ENCODE measurements at regions not wholly inside any gene's neighbourhood (a gene's known extent, or its start where the extent isn't known, plus 50 kb on each side); places are given as distances from the start of the nearest gene placed in this dataset.

DNA sequence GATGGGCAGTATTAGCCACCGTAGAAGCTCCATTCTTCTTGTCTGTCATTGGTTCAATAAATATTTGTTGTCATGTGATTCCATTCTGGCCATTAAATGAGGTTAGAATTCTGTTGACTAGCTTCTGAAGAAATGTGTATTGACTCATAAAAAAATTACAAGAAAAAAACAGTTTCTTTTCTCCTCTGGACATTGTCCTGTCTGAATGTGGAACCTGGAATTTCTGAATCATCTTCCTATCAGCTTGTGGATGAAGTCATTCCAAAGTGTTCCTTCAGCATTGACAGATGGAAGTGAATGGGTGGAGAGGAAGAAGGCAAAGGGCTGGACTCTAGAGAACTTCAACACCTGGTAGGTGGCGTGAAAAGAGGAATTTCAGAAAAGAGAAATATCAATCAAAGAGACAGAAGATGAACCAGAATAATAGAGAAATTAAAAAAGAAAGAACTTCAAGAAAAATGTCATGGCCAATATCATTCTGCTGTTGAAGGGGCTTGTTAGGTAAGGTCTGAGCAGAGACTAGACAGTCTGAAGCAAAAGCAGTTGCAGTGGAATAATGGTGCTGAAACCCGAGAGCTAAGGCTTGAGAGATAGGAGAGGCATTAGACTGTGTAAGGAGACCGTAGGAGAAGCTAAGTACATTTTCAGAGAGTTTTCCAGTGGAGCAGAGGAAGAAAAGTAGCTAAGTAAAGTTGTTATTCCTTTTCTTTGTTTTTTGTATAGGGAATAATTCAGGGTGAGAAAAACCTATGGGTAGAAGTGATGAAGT, 806.6 kb downstream of the SQOR start:
- Histone ChIP-seq H4K20me1 (ENCODE audit: control insufficient read depth, insufficient read depth, low read length, poor library complexity, severe bottlenecking) (no peaks in the 10 kb centered on the region), H3K27ac (ENCODE audit: low read length in 2 of 2) (no peak overlapping the region), H3K36me3 (replicated peaks in 1 of 2; ENCODE audit: control extremely low read depth in 1 of 2, control insufficient read depth in 1 of 2, extremely low read depth in 1 of 2, insufficient read depth in 2 of 2, low read length in 1 of 2) (no peaks in the 10 kb centered on the region), H3K9me3 (ENCODE audit: control extremely low read depth in 1 of 3, control insufficient read depth in 2 of 3, insufficient read depth in 1 of 3, low read length in 2 of 3) (peaks cover 0 to 1% (median 0%) of the 10 kb centered on the region in 3 donors), H3K4me1 (ENCODE audit: control insufficient read depth in 2 of 2, insufficient read depth in 2 of 2, low read length in 2 of 2) (no peaks in the 10 kb centered on the region), H2AFZ (ENCODE audit: insufficient read depth, low read depth, low read length, poor library complexity, severe bottlenecking) (no peak overlapping the region), H3K9ac (ENCODE audit: low read length) (no peak overlapping the region), H3K79me2 (ENCODE audit: control insufficient read depth, insufficient read depth, low read length) (no peaks in the 10 kb centered on the region), H3K27me3 (replicated peaks in 1 of 4; ENCODE audit: control extremely low read depth in 1 of 4, control insufficient read depth in 3 of 4, insufficient read depth in 4 of 4, low read length in 3 of 4) (no peaks in the 10 kb centered on the region), H3K4me3 (ENCODE audit: control extremely low read depth in 1 of 5, extremely low read depth in 1 of 5, insufficient read depth in 1 of 5, low read depth in 2 of 5, low read length in 4 of 5) (no peak overlapping the region), H3K4me2 (replicated peaks; ENCODE audit: low read depth, low read length, poor library complexity, severe bottlenecking) (no peak overlapping the region)
- intact Hi-C loops (cut with micrococcal nuclease), result no loop called here
- Mint-ChIP-seq H3K9me3 (ENCODE audit: insufficient read depth) (no peaks in the 10 kb centered on the region), H3K4me3 (no peak overlapping the region), H3K27me3 (no peaks in the 10 kb centered on the region), H3K4me1 (no peaks in the 10 kb centered on the region), H3K27ac (no peak overlapping the region)
- DNase-seq (no peak), ATAC-seq (ENCODE audit: low read depth) (no peak)
- ChIA-PET POLR2A (no interaction called here), CTCF (no interaction called here)
- 72% methylated on average over 2 of the region's 4 CpGs for WGBS (ENCODE audit: insufficient coverage)
- TF ChIP-seq EZH2 (IDR thresholded peaks at IDR 0.05; ENCODE audit: borderline replicate concordance, insufficient read depth, low read depth, low read length, poor library complexity, severe bottlenecking), result no peak
- TF ChIP-seq, protein P1, sequence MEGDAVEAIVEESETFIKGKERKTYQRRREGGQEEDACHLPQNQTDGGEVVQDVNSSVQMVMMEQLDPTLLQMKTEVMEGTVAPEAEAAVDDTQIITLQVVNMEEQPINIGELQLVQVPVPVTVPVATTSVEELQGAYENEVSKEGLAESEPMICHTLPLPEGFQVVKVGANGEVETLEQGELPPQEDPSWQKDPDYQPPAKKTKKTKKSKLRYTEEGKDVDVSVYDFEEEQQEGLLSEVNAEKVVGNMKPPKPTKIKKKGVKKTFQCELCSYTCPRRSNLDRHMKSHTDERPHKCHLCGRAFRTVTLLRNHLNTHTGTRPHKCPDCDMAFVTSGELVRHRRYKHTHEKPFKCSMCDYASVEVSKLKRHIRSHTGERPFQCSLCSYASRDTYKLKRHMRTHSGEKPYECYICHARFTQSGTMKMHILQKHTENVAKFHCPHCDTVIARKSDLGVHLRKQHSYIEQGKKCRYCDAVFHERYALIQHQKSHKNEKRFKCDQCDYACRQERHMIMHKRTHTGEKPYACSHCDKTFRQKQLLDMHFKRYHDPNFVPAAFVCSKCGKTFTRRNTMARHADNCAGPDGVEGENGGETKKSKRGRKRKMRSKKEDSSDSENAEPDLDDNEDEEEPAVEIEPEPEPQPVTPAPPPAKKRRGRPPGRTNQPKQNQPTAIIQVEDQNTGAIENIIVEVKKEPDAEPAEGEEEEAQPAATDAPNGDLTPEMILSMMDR (IDR thresholded peaks at IDR 0.05), result no peak

DNA sequence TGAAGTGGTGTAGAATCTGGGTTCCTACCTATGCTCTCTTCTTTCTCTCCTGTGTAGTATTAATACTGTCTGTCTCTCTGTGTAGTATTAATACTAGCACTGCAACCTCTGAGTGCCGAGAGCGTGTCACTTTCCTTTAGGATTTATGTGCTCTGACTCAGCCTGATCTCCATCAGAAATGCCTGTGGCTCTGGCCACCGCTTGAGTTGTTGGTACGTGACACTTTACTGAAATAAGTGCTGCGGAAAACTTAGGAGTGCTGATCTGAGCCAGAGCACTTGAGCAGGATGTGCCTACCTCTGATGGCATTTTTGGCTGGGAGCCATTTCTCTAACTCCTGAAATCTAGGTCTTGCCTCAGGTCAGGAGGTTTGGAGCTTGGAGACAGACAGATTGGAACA, 807.4 kb downstream of the SQOR start:
- intact Hi-C loops (cut with micrococcal nuclease), result no loop called here
- H3K27ac ChIP-seq (ENCODE audit: low read length in 2 of 2), result no peak overlapping the region
- Mint-ChIP-seq H3K9me3 (ENCODE audit: insufficient read depth) (no peaks in the 10 kb centered on the region), H3K4me3 (no peak overlapping the region), H3K4me1 (no peaks in the 10 kb centered on the region), H3K27ac (no peak overlapping the region), H3K27me3 (no peaks in the 10 kb centered on the region)
- no peak overlapping the region for H3K9ac ChIP-seq (ENCODE audit: low read length)
- H3K4me1 ChIP-seq (ENCODE audit: control insufficient read depth in 2 of 2, insufficient read depth in 2 of 2, low read length in 2 of 2), result no peaks in the 10 kb centered on the region
- DNase-seq (no peak), ATAC-seq (ENCODE audit: low read depth) (no peak)
- H3K79me2 ChIP-seq (ENCODE audit: control insufficient read depth, insufficient read depth, low read length), result no peaks in the 10 kb centered on the region
- no peak for TF ChIP-seq EZH2 (IDR thresholded peaks at IDR 0.05; ENCODE audit: borderline replicate concordance, insufficient read depth, low read depth, low read length, poor library complexity, severe bottlenecking)
- TF ChIP-seq, protein P1 (IDR thresholded peaks at IDR 0.05), result no peak
- no peak overlapping the region for H3K4me2 ChIP-seq (replicated peaks; ENCODE audit: low read depth, low read length, poor library complexity, severe bottlenecking)
- no peaks in the 10 kb centered on the region for H3K27me3 ChIP-seq (replicated peaks in 1 of 4; ENCODE audit: control extremely low read depth in 1 of 4, control insufficient read depth in 3 of 4, insufficient read depth in 4 of 4, low read length in 3 of 4)
- no peak overlapping the region for H3K4me3 ChIP-seq (ENCODE audit: control extremely low read depth in 1 of 5, extremely low read depth in 1 of 5, insufficient read depth in 1 of 5, low read depth in 2 of 5, low read length in 4 of 5)
- no peaks in the 10 kb centered on the region for H4K20me1 ChIP-seq (ENCODE audit: control insufficient read depth, insufficient read depth, low read length, poor library complexity, severe bottlenecking)
- 84% methylated on average over 5 of the region's 5 CpGs for WGBS (ENCODE audit: insufficient coverage)
- CTCF ChIA-PET, result no interaction called here
- H3K36me3 ChIP-seq (replicated peaks in 1 of 2; ENCODE audit: control extremely low read depth in 1 of 2, control insufficient read depth in 1 of 2, extremely low read depth in 1 of 2, insufficient read depth in 2 of 2, low read length in 1 of 2), result no peaks in the 10 kb centered on the region
- POLR2A ChIA-PET, result no interaction called here
- H3K9me3 ChIP-seq (ENCODE audit: control extremely low read depth in 1 of 3, control insufficient read depth in 2 of 3, insufficient read depth in 1 of 3, low read length in 2 of 3), result peaks cover 0 to 1% (median 0%) of the 10 kb centered on the region in 3 donors
- no peak overlapping the region for H2AFZ ChIP-seq (ENCODE audit: insufficient read depth, low read depth, low read length, poor library complexity, severe bottlenecking)

Measured in B cell (primary cell).